GM10248 (cell line): ENCODE measurements at regions not wholly inside any gene's neighbourhood (a gene's known extent, or its start where the extent isn't known, plus 50 kb on each side); places are given as distances from the start of the nearest gene placed in this dataset.

ENCODE experiments used
- CTCF ChIA-PET: fragments of 300-600 bp; sonication (Branson Sonifier 250); formaldehyde crosslinking; extraction: SDS; loops from one replicate; lab custom pipeline; 2021; ENCODE audit warnings: antibody characterized with exemption; lab: Yijun Ruan, JAX
- POLR2A ChIA-PET: fragments of 350-650 bp; sonication (Branson Sonifier 250); formaldehyde crosslinking; extraction: SDS; loops from one replicate; lab custom pipeline; 2020; ENCODE audit warnings: antibody characterized with exemption; lab: Yijun Ruan, JAX
- DNase-seq: peaks from one replicate; pipeline ENCODE4 v3.0.0; 2012; ENCODE audit errors: extremely low spot score
- TF ChIP-seq, protein P1 (sequence below): IDR thresholded peaks from 2 replicates; pipeline ENCODE4 v1.5.1; 2012; ENCODE audit warnings: mild to moderate bottlenecking, low read depth; ENCODE audit errors: extremely low read depth, missing control alignments, control extremely low read depth

DNA sequence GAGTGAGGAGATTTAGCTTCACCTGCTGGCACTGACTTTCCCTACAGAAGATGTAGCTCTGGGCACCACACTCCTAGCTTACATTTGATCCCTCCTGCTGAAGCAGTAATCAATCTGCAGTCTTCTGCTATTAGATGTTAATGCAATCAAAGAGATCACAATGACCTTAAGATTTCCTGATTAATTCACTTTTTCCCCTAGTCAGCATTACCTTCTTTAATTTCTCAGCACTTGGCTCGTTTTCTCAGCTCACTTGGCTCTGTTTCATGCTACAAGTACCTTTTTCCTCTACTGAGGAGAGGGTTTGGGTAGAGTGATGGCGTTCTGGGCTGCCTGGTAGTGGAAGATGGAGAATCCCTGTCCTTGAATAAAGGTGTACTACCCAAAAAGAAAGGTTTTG lies 113.0 kb upstream of the PAK3 start:
- no peak for DNase-seq
- CTCF ChIA-PET, result no interaction called here
- POLR2A ChIA-PET, result no interaction called here
- TF ChIP-seq, protein P1, sequence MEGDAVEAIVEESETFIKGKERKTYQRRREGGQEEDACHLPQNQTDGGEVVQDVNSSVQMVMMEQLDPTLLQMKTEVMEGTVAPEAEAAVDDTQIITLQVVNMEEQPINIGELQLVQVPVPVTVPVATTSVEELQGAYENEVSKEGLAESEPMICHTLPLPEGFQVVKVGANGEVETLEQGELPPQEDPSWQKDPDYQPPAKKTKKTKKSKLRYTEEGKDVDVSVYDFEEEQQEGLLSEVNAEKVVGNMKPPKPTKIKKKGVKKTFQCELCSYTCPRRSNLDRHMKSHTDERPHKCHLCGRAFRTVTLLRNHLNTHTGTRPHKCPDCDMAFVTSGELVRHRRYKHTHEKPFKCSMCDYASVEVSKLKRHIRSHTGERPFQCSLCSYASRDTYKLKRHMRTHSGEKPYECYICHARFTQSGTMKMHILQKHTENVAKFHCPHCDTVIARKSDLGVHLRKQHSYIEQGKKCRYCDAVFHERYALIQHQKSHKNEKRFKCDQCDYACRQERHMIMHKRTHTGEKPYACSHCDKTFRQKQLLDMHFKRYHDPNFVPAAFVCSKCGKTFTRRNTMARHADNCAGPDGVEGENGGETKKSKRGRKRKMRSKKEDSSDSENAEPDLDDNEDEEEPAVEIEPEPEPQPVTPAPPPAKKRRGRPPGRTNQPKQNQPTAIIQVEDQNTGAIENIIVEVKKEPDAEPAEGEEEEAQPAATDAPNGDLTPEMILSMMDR, result no peak

GRCh38 chrX:110966839-110967238 lies 129.2 kb upstream of the PAK3 start:
- CTCF ChIA-PET, result no interaction called here
- no peak for DNase-seq
- POLR2A ChIA-PET, result no interaction called here
- TF ChIP-seq, protein P1, result no peak

DNA sequence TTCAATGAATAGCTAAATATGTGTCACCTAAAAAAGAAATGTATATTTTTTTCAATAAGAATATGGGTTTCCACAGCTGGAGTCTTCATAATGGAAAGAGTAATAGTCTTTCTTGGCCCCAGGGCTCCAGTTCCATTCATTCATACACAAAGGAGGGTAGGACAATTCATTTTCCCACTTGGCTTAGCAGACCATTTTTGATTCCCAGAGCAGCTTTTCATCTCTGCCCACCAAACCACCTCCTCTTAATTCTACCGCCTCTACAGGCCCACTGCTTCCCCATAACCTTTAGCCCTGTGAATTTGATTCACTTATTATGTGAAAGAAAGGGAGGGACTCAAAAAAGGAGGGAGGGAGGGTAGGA lies 129.9 kb upstream of the PAK3 start:
- TF ChIP-seq, protein P1, result no peak
- CTCF ChIA-PET, result no interaction called here
- POLR2A ChIA-PET, result no interaction called here
- no peak for DNase-seq

DNA sequence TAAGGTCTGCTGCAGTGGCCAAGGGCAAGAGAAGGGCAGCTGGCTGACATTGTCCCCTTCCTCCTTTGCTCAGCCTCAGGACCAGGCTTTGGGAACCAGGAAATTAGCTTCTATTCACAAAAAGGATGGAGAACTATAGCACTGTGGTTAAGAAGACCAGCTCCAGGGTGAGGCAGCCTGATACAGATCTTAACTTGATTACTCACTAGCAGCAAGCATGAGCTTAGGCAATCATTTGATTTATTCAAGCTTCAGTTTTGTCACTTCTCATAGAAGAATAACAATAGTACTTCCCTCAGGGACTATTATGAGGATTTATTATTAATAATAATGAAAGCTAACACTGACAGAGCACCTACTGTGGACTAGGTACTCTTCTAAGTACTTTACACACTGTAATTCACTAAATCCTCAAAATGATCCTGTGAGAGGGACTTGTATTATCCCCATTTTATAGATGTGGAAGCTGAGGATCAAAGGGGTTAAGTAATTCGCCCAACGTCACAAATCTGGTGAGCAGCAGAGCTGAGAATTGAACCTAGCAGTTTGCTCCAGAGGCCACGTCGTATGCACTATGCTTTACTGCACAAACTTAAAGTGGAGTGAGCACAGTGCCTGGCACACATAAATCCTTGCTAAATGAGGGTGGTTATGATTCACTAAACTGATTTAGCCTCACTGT lies 130.4 kb upstream of the PAK3 start:
- TF ChIP-seq, protein P1, result no peak
- ChIA-PET POLR2A (no interaction called here), CTCF (interaction anchor here (1.0 kb wide), 1 partner anchor 279 kb away, joined by 4 read pairs; no protein-coding TSS in a partner anchor)
- DNase-seq, result no peak

DNA sequence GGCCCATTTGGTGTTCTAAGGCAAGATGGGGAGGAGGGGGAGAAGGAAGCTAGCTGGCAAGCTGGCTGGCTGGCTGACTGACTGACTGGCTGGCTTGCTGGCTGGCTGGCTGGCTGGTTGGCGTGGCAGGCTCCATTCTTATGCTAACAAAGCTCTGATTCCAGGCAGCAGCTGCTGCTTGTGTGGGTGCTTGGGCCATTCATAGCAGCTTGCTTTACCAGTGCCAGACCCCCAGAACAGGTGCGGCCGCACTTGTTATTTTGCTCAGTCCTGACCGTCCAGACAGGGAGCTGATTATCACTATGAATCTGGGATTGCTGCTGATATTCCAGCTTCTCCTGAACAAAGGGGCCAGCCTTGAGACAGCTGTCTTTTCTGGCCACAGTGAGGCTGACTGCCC lies 131.2 kb upstream of the PAK3 start:
- POLR2A ChIA-PET, result no interaction called here
- TF ChIP-seq, protein P1, result no peak
- CTCF ChIA-PET, result interaction anchor here (1.0 kb wide), 1 partner anchor 280 kb away, joined by 4 read pairs; no protein-coding TSS in a partner anchor
- DNase-seq, result no peak

GRCh38 chrX:110962451-110962850 lies 133.5 kb upstream of the PAK3 start:
- CTCF ChIA-PET, result no interaction called here
- POLR2A ChIA-PET, result no interaction called here
- no peak for DNase-seq

More at GRCh38 chrX:110962451-110962850, 133.5 kb upstream of the PAK3 start:
- TF ChIP-seq, protein P1, result no peak
